HG03571 (cell line): ENCODE measurements at regions not wholly inside any gene's neighbourhood (a gene's known extent, or its start where the extent isn't known, plus 50 kb on each side); places are given as distances from the start of the nearest gene placed in this dataset.
"Not testable (repeated sequence)": the region's sequence is repeated elsewhere in the genome, so short reads cannot be mapped to it uniquely, and the experiment has no call there.

Experiments used
- ATAC-seq: cut with Tn5 transposase; IDR thresholded peaks from one replicate; pipeline ENCODE4 v1.9.1; 2021; ENCODE audit not compliant: unreplicated experiment

- no peak for ATAC-seq
These were observed 192.4 kb downstream of the SEC14L1 start for GRCh38 chr17:77332981-77333685.

GRCh38 chr17:77337150-77337549 is 196.4 kb downstream of the SEC14L1 start:
- no peak for ATAC-seq

DNA sequence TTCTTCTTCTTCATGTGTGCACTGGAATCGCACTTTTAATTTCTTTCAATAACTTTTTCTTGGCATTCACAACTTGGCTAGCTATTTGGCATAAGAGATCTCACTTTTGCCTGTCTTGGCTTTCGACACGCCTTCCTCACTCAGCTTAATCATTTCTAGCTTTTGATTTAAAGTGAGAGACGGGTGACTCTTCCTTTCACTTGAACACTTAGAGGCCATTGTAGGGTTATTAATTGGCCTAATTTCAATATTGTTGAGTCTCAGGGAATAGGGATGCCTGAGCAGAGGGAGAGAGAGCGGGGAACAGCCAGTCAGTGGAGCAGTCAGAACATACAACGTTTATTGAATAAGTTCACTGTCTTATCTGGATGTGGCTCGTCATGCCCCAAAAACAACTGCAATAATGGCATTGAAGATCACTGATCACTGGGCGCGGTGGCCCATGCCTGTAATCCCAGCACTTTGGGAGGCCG is 200.3 kb downstream of the SEC14L1 start:
- ATAC-seq = no peak

DNA sequence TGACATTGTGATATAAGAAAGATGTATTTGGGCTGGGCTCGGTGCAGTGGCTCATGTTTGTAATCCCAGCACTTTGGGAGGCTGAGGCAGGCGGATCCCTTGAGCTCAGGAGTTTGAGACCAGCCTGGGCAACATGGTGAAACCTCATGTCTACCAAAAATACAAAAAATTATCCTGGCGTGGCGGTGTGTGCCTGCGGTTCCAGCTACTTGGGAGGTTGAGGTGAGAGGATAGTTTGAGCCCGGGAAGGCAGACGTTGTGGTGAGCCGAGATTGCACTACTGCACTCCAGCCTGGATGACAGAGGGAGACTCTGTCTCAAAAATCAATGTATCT is 201.9 kb downstream of the SEC14L1 start:
- not testable (repeated sequence) for ATAC-seq

- ATAC-seq = no peak
These were observed 202.4 kb downstream of the SEC14L1 start for GRCh38 chr17:77343031-77343800.

DNA sequence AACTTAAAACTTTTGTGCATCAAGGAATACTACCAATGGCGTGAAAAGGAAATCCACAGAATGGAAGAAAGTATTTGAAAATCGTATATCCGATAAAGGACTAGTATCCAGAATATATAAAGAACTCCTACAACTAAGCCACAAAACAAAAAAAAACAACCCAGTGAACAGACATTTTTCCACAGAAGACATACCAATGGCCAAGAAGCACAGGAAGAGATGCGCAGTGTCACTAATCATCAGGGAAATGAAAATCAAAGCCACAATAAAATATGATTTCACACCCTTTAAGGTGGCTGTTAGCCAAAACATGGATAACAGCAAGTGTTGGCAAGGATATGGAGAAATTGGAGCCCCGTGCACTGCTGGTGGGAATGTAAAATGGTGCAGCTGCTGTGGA is 203.3 kb downstream of the SEC14L1 start:
- ATAC-seq = no peak

- no peak for ATAC-seq
These were observed 204.6 kb downstream of the SEC14L1 start for GRCh38 chr17:77345260-77345910.

GRCh38 chr17:77346765-77347164 is 206.0 kb downstream of the SEC14L1 start:
- ATAC-seq = no peak

GRCh38 chr17:77347544-77347943 is 206.8 kb downstream of the SEC14L1 start:
- no peak for ATAC-seq

- no peak for ATAC-seq
These were observed 209.4 kb downstream of the SEC14L1 start for GRCh38 chr17:77349976-77350830.

GRCh38 chr17:77352441-77352840 is 211.7 kb downstream of the SEC14L1 start:
- no peak for ATAC-seq

DNA sequence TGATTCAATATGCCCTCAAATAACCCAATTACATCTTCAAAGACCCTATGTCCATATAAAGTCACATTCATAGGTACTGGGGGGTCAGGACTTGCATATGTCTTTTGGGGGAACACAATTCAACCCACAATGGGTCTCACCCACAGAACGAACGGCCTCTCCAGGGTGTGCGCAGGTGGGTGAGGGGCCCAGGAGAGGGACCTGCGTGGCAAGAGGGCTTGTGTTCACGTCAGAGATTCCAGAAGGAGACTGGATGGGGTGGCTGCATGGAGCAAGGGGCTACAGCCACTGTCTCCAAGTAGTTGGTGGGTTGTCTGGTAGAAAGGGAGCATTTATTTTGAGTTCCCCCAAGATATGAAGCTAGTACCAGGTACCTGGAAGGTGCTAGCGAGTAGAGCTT is 212.2 kb downstream of the SEC14L1 start:
- ATAC-seq = no peak

DNA sequence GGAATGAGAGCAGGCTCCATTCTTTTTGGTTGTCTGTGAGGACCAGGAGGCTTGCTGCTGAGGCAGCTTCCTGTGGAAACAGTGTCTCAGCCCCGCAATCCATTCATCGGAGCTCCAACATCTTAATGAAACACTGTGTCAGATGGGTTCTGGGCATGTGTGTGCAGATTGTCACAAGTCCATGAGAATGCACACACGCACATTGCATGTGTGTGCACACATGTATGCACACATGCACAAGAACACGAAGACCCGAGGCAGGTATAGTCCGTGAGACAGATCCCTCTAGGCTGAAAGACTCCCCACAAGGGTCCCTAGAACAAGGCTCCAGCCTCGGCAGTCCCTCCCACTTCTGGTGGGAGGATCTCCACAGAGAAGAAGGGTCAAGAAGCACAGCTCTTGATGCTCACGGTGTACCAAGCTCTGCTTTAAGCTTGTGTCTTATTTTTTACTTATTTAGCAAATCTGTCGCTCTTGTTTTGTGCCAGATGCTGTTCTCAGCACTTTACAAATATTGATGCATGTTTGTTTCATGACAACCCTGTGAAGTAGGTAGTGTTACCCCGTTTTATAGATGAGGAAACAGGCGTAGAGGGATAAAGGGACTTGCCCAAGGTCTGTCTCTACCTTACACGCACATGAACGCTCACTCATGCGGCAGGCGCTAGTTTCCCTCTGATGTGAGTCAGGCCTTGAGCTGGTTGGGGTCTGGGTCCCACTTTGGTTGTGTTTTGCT is 213.1 kb downstream of the SEC14L1 start:
- ATAC-seq = no peak

- ATAC-seq = no peak
These were observed 213.6 kb downstream of the SEC14L1 start for GRCh38 chr17:77354420-77354669.

DNA sequence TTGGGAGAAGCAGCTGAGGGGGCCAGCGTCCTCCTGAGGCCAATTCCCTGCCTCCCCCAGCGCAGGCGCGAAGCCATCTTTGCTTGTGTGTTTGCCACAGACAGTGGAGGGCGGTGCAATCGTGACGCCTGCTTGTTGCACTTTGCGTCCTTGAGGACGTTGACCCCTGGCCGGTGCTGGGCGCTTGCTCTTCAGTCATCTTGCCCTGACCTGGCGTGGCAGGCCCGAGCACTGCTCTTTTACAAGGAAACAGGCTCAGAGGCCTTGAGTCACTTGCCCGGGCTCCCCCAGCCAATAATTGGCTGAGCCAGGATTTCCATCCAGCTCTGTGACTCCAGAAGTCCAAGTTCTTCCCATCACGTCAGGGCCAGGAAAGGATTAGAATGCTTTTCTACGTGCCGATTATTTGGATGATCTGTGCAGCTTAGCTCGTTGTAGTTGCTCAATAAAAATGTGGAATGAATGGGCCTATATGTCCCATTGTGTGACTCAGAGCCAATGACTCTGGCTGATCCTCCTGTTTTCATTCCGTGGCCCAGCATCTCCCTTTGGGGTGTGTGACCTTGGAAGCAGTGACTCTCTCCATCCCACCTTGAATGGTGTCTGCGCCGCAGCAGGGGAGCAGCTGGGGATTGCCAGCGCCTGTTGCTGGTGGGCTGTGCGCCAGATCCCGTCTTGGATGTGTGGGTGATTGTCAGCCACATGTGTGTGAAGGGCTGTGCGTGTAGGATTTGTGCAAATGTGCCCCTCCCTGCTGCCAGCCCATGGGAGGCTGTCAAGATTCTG is 214.1 kb downstream of the SEC14L1 start:
- no peak for ATAC-seq

DNA sequence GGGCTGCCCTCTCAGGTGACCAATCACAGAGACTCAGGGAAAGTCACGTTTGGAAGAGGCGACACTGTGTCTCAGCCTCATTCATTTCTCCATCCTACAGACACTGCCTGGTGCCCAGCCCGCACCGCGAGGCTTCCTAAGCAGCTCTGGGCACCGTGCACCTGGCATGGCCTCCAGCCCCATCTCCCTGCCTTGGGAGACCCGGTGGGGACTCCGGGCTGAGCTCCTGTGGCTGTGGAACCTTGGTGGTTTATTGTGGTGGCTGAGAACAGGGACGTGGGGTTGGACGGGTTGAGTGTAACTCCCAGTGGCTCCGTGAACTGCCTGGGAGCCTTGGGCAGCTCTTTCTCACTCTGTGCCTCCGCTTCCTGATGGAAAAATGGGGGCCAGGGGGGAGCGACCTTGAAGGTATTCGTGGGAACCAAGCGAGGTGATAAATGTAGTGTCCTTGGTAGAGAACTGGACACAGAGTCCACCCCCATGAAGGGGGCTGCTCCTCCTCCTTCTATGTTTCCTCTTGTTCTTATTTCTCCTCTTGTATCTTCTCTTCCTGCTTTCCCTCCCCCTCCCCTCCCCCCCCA is 215.4 kb downstream of the SEC14L1 start:
- ATAC-seq = no peak

- ATAC-seq = no peak
These were observed 216.0 kb downstream of the SEC14L1 start for GRCh38 chr17:77356690-77357201.

- ATAC-seq = no peak
These were observed 218.0 kb downstream of the SEC14L1 start for GRCh38 chr17:77358801-77359200.

DNA sequence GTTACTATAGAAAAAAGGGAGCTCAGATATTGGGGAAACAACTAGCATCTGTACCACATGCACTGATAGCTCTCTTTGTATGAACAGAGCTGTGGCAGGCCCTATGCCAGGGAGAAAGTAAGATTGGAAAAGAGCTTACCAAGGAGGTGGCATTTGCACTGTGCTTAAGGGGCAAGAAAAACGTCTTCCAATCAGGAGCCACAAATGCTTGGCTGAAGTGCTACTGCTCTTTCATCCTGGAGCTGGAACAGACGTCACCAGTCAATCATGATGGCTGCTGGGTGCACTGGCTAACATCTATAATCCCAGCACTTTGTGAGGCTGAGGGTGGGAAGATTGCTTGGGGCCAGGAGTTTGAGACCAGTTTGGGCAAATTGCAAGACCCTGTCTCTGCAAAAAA is 218.5 kb downstream of the SEC14L1 start:
- ATAC-seq = no peak
